ENCODE measurements at regions not wholly inside any gene's neighbourhood (a gene's known extent, or its start where the extent isn't known, plus 50 kb on each side); places are given as distances from the start of the nearest gene placed in this dataset.
A peak's percentile ranks its signal among the peaks of the same experiment; 100 is the strongest.

GRCh38 chr22:49499433-49500075, 328.1 kb downstream of the BRD1 start:
- DNase-seq: peak; percentile 26

GRCh38 chr22:49497266-49497665, 330.4 kb downstream of the BRD1 start:
- DNase-seq: no peak

DNA sequence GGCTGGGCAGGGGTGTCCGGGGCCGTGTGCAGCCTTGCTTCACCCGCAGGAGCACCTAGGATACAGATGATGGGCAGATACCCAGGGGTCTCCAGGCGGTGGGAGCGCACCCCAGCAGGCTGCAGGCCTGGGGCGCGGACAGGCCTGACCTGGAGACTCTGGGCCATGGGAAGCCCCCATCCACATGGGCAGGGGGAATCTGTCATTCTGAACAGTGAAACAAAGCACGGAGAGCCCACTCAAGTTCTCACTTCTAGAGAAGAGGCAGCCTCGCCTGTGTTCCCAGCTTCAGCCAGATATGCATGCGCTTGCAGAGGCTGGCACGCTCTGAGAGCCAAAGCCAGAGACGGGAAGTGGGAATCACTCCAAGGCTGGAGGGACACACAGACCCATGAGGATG, 333.1 kb downstream of the BRD1 start:
- DNase-seq: no peak

DNA sequence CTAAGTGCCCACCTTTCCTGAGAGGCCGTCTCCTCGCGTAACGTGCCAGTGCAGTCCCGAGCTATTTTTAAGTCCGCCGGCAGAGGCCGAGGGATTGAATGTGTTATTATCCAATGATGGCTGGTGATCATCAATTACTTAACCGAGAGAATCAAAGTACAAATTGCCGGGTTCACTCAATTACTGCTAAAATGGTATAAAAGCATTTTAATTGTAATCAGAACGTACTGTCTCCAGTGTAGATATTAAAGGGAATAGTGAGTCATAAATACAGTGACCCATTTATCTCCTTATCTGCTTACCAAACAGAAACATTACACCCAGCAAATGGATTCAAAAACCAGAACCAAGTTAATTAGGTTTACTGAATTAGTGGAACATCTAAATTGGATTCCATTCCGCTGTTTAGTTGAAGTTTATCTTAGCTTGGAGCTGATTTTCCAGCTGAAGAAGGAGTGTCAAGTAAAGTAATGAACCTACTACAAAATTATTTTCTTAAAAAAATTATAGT, 334.9 kb downstream of the BRD1 start:
- no peak for DNase-seq

- DNase-seq: no peak
Measured at GRCh38 chr22:49492308-49492707, 335.4 kb downstream of the BRD1 start.

DNA sequence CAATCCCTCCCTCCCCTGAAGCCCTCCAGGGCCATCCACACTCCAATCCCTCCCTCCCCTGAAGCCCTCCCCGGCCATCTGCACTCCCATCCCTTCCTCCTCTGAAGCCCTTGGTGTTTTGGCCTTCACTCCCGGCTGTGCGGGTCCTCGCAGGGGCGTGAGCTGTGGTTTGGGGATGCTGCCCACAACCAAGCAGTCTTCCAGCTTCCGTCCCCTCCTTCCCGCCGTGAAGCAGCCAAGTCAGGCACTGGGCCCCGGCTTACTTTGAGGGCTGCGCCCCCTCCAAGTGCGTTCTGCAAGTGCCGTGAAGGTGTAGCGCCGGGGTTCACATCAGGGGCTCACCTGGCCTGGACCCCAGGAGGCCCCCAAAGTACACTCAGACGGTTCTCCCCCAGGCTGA, 335.9 kb downstream of the BRD1 start:
- no peak for DNase-seq

DNA sequence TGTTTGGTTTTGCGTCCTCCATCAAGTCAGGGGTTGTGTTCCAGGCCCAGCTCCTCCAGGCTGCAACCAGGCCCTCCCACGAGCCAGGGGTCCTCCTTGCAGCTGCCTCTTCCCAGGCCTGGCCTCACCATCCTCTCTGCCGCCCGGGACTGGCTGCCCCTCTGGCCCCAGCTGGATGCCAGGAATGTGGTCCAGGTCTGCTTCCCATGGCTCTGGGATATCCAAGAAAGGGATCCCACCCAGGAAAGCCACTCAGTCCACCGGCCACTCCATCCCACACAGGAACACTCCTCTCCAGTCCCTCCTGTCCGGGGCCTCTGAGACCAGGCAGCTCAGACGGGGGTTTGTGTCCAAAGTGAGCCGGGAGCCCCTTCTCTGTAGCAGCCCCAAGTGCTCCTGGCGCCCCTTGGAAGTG, 336.4 kb downstream of the BRD1 start:
- no peak for DNase-seq

DNA sequence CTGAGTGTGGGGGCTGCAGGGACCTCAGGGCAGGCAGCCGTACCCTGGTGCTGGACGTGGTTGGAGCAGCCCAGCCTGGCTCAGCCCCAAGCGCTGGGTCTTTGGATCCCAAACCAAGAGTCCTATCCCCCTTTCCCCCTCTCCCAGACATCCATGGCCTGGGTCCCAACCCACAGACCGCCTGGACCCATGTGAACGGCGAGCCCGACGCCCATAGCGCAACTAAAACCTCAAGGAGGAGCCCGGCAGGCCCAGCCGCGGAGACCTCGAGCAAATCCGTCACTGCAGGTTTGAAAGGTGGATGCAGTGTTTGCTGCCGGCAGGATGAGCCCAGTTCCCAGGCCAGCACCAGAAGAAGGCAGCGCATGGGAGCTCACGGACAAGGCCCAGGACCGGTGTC, 337.0 kb downstream of the BRD1 start:
- no peak for DNase-seq

DNA sequence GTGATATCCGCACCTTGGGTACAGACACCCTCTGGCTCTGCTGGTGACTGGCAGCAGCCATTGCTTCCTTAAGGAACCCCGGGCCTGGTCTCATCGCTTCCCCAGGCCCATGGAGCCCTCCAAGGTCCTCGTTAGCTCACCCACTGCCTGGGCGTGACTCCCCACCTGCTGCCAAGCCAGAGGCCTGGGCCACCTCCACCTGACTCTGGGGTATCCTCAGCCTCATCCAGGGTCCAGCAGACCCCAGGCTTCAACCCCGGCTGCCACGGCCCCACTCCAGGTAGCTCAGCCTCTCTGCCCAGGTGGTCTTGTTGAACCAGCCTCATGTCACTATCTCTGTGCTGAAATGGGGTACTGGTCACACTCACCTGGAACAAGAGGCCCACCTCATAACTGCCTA, 337.9 kb downstream of the BRD1 start:
- no peak for DNase-seq

DNA sequence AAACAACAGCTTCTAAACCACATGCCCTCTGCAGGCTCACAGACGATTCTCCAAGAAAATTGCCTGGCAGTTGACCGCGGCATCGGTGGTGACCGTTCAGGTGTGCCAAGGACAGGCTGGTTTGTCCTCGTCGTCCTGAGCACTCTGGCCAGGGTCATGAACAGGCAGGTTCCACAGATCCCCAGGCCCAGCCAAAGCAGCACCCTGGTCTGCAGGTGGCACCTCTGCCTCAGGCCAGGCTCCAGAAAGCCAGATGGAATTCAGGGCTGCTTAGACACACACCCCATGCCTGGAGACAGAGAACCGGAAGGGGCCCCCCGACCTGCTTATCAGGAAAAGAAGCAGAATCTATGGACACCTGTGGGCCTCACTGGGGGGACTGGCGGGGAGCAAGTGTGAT, 338.7 kb downstream of the BRD1 start:
- no peak for DNase-seq

- no peak for DNase-seq
Measured at GRCh38 chr22:49487950-49488349, 339.7 kb downstream of the BRD1 start.

GRCh38 chr22:49486225-49486624, 341.4 kb downstream of the BRD1 start:
- DNase-seq: no peak

- DNase-seq: no peak
Measured at GRCh38 chr22:49483946-49484345, 343.7 kb downstream of the BRD1 start.

- DNase-seq: no peak
Measured at GRCh38 chr22:49483281-49483870, 344.3 kb downstream of the BRD1 start.

DNA sequence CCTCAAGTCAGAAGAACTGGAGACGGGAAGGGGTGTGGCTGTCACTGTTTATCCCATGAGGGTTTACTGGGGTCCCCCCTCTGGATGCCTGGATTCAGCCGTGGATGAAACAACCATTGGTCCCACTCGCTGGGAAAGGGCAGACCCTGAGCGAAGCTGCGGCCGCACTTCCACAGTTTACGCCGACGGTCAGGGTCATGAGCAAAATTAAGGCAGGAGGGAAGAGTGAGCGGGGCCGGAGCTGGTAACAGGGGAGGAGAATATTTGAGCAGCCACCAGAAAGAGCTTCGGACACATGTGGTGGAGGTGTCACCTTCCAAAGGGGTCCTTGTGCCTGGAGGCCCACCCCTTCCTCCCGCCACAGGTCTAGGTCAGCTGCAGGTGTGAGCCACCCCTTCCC, 344.9 kb downstream of the BRD1 start:
- DNase-seq: no peak

- DNase-seq: no peak
Measured at GRCh38 chr22:49481659-49482399, 345.8 kb downstream of the BRD1 start.

GRCh38 chr22:49480896-49481658, 346.6 kb downstream of the BRD1 start:
- DNase-seq: no peak

DNA sequence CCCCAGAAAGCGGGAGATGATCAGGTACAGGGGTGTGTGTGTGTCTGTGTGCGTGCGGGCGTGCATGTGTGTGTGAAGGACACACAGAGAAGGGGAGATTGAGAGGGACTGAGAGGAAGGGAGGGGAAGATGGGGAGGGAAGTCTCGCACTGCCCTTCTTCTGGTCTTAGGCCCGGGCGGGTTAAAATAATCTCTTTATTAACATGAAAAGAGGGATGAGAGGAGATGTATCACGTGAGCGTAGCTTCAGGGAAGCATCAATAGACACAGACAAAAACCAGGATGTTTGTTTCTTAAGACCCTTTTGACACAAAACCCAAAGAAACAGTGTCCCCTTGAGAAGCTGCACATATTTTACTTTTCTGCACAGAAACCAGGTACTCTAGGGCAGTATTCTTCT, 347.3 kb downstream of the BRD1 start:
- DNase-seq: no peak

DNA sequence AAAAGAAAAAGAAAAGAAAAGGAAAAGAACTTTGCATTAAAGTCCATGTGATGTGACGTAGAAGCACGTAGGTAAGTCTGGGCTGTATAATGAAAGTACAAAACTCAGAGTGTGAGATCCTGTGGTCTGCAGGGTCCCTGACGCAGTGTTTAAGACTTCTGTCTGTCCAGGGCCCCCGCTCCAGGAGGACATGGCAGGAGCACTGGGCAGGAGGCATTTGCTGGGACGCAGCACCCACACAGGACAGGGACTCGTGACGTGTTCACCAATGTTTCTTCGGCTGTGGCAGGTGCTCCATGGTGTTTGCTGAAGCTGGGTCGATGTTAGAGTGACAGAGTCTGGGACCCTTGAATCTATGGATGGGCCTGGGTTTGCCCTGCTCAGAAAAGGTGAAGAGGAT, 348.1 kb downstream of the BRD1 start:
- DNase-seq: no peak

- no peak for DNase-seq
Measured at GRCh38 chr22:49476800-49477400, 350.8 kb downstream of the BRD1 start.

- DNase-seq: no peak
Measured at GRCh38 chr22:49476176-49476575, 351.5 kb downstream of the BRD1 start.

DNA sequence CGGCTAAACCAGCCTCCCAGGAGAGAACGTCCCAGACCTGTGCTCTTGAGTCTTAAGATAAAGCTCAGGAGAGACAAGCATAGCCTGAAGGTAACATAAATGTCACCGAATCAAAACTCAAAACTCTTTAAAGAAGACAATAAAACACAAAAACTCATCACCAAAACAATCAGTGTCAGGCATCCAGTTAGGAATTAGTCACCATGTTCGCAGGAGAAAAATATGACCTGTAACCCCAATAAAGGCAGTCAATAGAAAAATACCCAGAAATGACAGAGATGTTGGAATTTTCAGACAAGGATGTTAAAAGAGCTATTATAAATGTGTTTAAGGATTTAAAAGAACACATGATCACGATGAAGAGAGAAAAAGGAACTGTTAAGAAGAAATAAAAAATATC, 352.4 kb downstream of the BRD1 start:
- no peak for DNase-seq

DNA sequence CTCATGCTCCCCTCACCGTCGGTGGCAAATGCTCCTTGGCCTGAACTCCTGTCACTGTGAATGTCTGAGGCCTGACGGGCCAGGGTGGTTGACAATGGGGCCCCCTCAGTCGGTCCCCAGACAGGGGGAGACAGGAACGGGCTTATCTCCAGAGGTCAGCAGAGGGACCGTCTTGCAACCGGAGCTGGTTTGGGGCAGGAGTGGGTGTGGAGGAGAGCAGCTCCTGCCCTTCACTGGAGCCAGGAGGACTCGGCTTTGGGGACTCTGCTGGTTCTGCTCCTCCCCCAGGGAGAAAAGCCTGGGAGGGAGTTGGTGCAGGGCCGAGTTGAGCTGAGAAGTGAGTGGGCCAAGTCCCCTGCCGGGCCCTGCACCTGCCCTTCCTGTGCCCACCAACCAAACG, 354.4 kb downstream of the BRD1 start:
- DNase-seq: no peak
